ENCODE measurements at regions not wholly inside any gene's neighbourhood (a gene's known extent, or its start where the extent isn't known, plus 50 kb on each side); places are given as distances from the start of the nearest gene placed in this dataset.

GRCh38 chr3:177321819-177322218 lies 124.5 kb upstream of the TBL1XR1 start:
- Histone ChIP-seq H3K36me3 (replicated peaks in 1 of 2) (no peaks in the 10 kb centered on the region), H3K27ac (no peak overlapping the region), H3K27me3 (no peaks in the 10 kb centered on the region), H3K4me1 (replicated peaks in 1 of 2) (peaks cover 0 to 13% of the 10 kb centered on the region in 2 donors), H3K9me3 (replicated peaks in 1 of 3) (no peaks in the 10 kb centered on the region), H3K4me3 (no peak overlapping the region)
- intact Hi-C loops (cut with DNase I): loop anchor here in 1 of 2 donors (10.0 kb wide), 1 partner anchor 117 kb away; no protein-coding TSS in a partner anchor
- TF ChIP-seq, protein P1, sequence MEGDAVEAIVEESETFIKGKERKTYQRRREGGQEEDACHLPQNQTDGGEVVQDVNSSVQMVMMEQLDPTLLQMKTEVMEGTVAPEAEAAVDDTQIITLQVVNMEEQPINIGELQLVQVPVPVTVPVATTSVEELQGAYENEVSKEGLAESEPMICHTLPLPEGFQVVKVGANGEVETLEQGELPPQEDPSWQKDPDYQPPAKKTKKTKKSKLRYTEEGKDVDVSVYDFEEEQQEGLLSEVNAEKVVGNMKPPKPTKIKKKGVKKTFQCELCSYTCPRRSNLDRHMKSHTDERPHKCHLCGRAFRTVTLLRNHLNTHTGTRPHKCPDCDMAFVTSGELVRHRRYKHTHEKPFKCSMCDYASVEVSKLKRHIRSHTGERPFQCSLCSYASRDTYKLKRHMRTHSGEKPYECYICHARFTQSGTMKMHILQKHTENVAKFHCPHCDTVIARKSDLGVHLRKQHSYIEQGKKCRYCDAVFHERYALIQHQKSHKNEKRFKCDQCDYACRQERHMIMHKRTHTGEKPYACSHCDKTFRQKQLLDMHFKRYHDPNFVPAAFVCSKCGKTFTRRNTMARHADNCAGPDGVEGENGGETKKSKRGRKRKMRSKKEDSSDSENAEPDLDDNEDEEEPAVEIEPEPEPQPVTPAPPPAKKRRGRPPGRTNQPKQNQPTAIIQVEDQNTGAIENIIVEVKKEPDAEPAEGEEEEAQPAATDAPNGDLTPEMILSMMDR (IDR thresholded peaks at IDR 0.05): no peak
- TF ChIP-seq POLR2A (IDR thresholded peaks at IDR 0.05): no peak
- 73 to 90% (median 77%) methylated on average over 6 of the region's 6 CpGs for WGBS, 4 donors
- no peak for DNase-seq

- intact Hi-C loops (cut with DNase I): loop anchor here in 1 of 2 donors (10.0 kb wide), 1 partner anchor 118 kb away; no protein-coding TSS in a partner anchor
Measured at GRCh38 chr3:177322881-177323280, 125.6 kb upstream of the TBL1XR1 start.

GRCh38 chr3:177329854-177330253 lies 132.6 kb upstream of the TBL1XR1 start:
- Histone ChIP-seq H3K9me3 (replicated peaks in 1 of 3) (no peaks in the 10 kb centered on the region), H3K27ac (no peak overlapping the region), H3K4me3 (no peak overlapping the region), H3K36me3 (replicated peaks in 1 of 2) (no peaks in the 10 kb centered on the region), H3K27me3 (no peaks in the 10 kb centered on the region), H3K4me1 (replicated peaks in 1 of 2) (peaks cover 9 to 39% of the 10 kb centered on the region in 2 donors)
- intact Hi-C loops (cut with DNase I): loop anchor here in 1 of 2 donors (10.0 kb wide), 1 partner anchor 125 kb away; no protein-coding TSS in a partner anchor
- WGBS, 4 donors: 55 to 75% (median 68%) methylated on average over 3 of the region's 3 CpGs
- TF ChIP-seq, protein P1 (IDR thresholded peaks at IDR 0.05): no peak
- TF ChIP-seq POLR2A (IDR thresholded peaks at IDR 0.05): no peak
- peak in 2 of 7 donors; percentile 16 to 29 for DNase-seq

More at GRCh38 chr3:177322881-177323280, 125.6 kb upstream of the TBL1XR1 start:
- Histone ChIP-seq H3K36me3 (replicated peaks in 1 of 2) (no peaks in the 10 kb centered on the region), H3K27me3 (no peaks in the 10 kb centered on the region), H3K4me1 (replicated peaks in 1 of 2) (peaks cover 0 to 13% of the 10 kb centered on the region in 2 donors), H3K9me3 (replicated peaks in 1 of 3) (no peaks in the 10 kb centered on the region), H3K27ac (no peak overlapping the region), H3K4me3 (no peak overlapping the region)
- DNase-seq: peak in 2 of 7 donors; percentile 35 to 40
- TF ChIP-seq POLR2A (IDR thresholded peaks at IDR 0.05): no peak
- TF ChIP-seq, protein P1 (IDR thresholded peaks at IDR 0.05): no peak
- WGBS, 4 donors: 81 to 93% (median 84%) methylated on average over 10 of the region's 10 CpGs

- Histone ChIP-seq H3K9me3 (replicated peaks in 1 of 3) (no peaks in the 10 kb centered on the region), H3K27ac (peak overlapping the region in 2 of 5 donors; percentile 11 to 39), H3K27me3 (no peaks in the 10 kb centered on the region), H3K4me1 (replicated peaks in 1 of 2) (peaks cover 16 to 49% of the 10 kb centered on the region in 2 donors), H3K36me3 (replicated peaks in 1 of 2) (no peaks in the 10 kb centered on the region), H3K4me3 (no peak overlapping the region)
- 48 to 63% (median 55%) methylated on average over 6 of the region's 6 CpGs for WGBS, 4 donors
- DNase-seq: peak in 5 of 7 donors; percentile 29 to 51 (median 41)
- intact Hi-C loops (cut with DNase I): no loop called here
- TF ChIP-seq POLR2A (IDR thresholded peaks at IDR 0.05): no peak
- TF ChIP-seq, protein P1 (IDR thresholded peaks at IDR 0.05): no peak
Measured at GRCh38 chr3:177330779-177331178, 133.5 kb upstream of the TBL1XR1 start.

Measured in adrenal gland (tissue), 9 donors.